ENCODE measurements at regions not wholly inside any gene's neighbourhood (a gene's known extent, or its start where the extent isn't known, plus 50 kb on each side); places are given as distances from the start of the nearest gene placed in this dataset.

- intact Hi-C loops (cut with micrococcal nuclease; ENCODE audit: unreplicated experiment): no loop called here
- POLR2A ChIA-PET: no interaction called here
- Histone ChIP-seq H2AFZ (ENCODE audit: low read length) (no peak overlapping the region), H3K9me2 (ENCODE audit: insufficient read depth, low read length) (no peaks in the 10 kb centered on the region), H3K79me2 (ENCODE audit: insufficient read depth, low read depth, low read length) (no peaks in the 10 kb centered on the region), H3K4me3 (ENCODE audit: low read depth, low read length, poor library complexity, severe bottlenecking) (no peak overlapping the region), H3K4me1 (ENCODE audit: insufficient read depth, low read length, poor library complexity, severe bottlenecking) (no peaks in the 10 kb centered on the region), H4K20me1 (ENCODE audit: insufficient read depth, low read length) (no peaks in the 10 kb centered on the region), H3K4me2 (ENCODE audit: low read length) (no peak overlapping the region), H3K36me3 (ENCODE audit: insufficient read depth, low read length) (no peaks in the 10 kb centered on the region), H3K27ac (ENCODE audit: low read depth, low read length, poor library complexity, severe bottlenecking) (no peak overlapping the region), H3K9me3 (ENCODE audit: low read length) (no peaks in the 10 kb centered on the region)
- CTCF ChIA-PET (ENCODE audit: unreplicated experiment): no interaction called here
- DNase-seq (ENCODE audit: low spot score): no peak
- TF ChIP-seq EZH2phosphoT487 (IDR thresholded peaks at IDR 0.05; ENCODE audit: borderline replicate concordance, low read depth, low read length): no peak
- TF ChIP-seq CTCF (conservative IDR thresholded peaks at IDR 0.05; ENCODE audit: low read length): no peak
- no TSS peak for BruUV-seq (replicated peaks)
Measured at GRCh38 chr2:117512307-117512706, 302.2 kb upstream of the DDX18 start.

- Histone ChIP-seq H3K9me2 (ENCODE audit: insufficient read depth, low read length) (no peaks in the 10 kb centered on the region), H3K79me2 (ENCODE audit: insufficient read depth, low read depth, low read length) (no peaks in the 10 kb centered on the region), H4K20me1 (ENCODE audit: insufficient read depth, low read length) (no peaks in the 10 kb centered on the region), H3K36me3 (ENCODE audit: insufficient read depth, low read length) (no peaks in the 10 kb centered on the region), H3K4me1 (ENCODE audit: insufficient read depth, low read length, poor library complexity, severe bottlenecking) (no peaks in the 10 kb centered on the region), H3K9me3 (ENCODE audit: low read length) (no peaks in the 10 kb centered on the region), H2AFZ (ENCODE audit: low read length) (no peak overlapping the region), H3K4me3 (ENCODE audit: low read depth, low read length, poor library complexity, severe bottlenecking) (no peak overlapping the region), H3K4me2 (ENCODE audit: low read length) (no peak overlapping the region), H3K27ac (ENCODE audit: low read depth, low read length, poor library complexity, severe bottlenecking) (no peak overlapping the region)
- TF ChIP-seq EZH2phosphoT487 (IDR thresholded peaks at IDR 0.05; ENCODE audit: borderline replicate concordance, low read depth, low read length) (no peak), CTCF (conservative IDR thresholded peaks at IDR 0.05; ENCODE audit: low read length) (no peak)
- CTCF ChIA-PET (ENCODE audit: unreplicated experiment): no interaction called here
- intact Hi-C loops (cut with micrococcal nuclease; ENCODE audit: unreplicated experiment): no loop called here
- POLR2A ChIA-PET: no interaction called here
- no peak for DNase-seq (ENCODE audit: low spot score)
- BruUV-seq (replicated peaks): no TSS peak
Measured at GRCh38 chr2:117514371-117514770, 300.1 kb upstream of the DDX18 start.

- no peak for DNase-seq (ENCODE audit: low spot score)
- no peak for TF ChIP-seq EZH2phosphoT487 (IDR thresholded peaks at IDR 0.05; ENCODE audit: borderline replicate concordance, low read depth, low read length)
- TF ChIP-seq CTCF (conservative IDR thresholded peaks at IDR 0.05; ENCODE audit: low read length): no peak
- intact Hi-C loops (cut with micrococcal nuclease; ENCODE audit: unreplicated experiment): no loop called here
- H3K9me3 ChIP-seq (ENCODE audit: low read length): no peaks in the 10 kb centered on the region
- CTCF ChIA-PET (ENCODE audit: unreplicated experiment): no interaction called here
- no TSS peak for BruUV-seq (replicated peaks)
- H4K20me1 ChIP-seq (ENCODE audit: insufficient read depth, low read length): no peaks in the 10 kb centered on the region
- H3K9me2 ChIP-seq (ENCODE audit: insufficient read depth, low read length): no peaks in the 10 kb centered on the region
- H2AFZ ChIP-seq (ENCODE audit: low read length): no peak overlapping the region
- H3K4me3 ChIP-seq (ENCODE audit: low read depth, low read length, poor library complexity, severe bottlenecking): no peak overlapping the region
- POLR2A ChIA-PET: no interaction called here
- H3K79me2 ChIP-seq (ENCODE audit: insufficient read depth, low read depth, low read length): no peaks in the 10 kb centered on the region
- H3K36me3 ChIP-seq (ENCODE audit: insufficient read depth, low read length): no peaks in the 10 kb centered on the region
- H3K4me1 ChIP-seq (ENCODE audit: insufficient read depth, low read length, poor library complexity, severe bottlenecking): no peaks in the 10 kb centered on the region
- H3K27ac ChIP-seq (ENCODE audit: low read depth, low read length, poor library complexity, severe bottlenecking): no peak overlapping the region
- H3K4me2 ChIP-seq (ENCODE audit: low read length): no peak overlapping the region
Measured at GRCh38 chr2:117519238-117519637, 295.3 kb upstream of the DDX18 start.
